ENCODE measurements at regions not wholly inside any gene's neighbourhood (a gene's known extent, or its start where the extent isn't known, plus 50 kb on each side); places are given as distances from the start of the nearest gene placed in this dataset.

DNA sequence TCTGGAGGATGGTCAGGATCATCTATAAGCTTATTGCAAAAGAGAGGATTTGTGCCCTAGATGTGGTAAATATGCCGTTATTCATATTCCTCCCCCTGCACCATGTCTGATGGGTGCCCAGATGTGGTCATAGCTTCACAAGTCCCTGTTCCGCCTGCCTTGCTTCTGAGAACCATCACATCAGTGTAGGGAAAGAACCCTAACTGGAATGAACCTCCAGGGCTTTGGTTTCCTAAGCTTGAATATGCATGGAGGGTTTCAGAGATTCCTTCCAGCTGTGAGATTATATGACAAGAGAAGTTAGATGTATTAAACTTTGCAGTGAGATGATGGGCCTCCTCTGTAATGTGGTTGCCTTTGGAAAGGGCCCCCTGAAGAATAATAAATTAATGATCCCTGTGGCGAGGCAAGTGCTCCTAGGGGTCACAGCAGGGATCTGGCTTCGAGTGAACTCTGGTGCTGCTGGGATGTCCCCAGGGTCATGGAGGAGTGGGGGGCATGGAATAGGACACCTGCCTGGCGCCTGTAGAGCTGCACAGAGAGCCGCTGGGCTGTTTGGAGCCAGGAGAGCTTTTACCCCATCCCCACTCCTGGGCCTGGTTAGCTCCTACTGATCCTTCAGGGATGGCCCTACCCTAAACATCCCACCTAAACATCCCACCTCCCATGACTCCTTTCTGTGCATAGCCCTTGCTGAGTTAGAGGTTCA, 56.0 kb upstream of the IRS2 start:
- DNase-seq: no peak
- no peaks in the 10 kb centered on the region for H3K36me3 Mint-ChIP-seq (ENCODE audit: insufficient read depth, unreplicated experiment)
- no peaks in the 10 kb centered on the region for H3K9me3 Mint-ChIP-seq (ENCODE audit: low read depth, unreplicated experiment)
- H3K4me1 Mint-ChIP-seq (ENCODE audit: low read depth, unreplicated experiment): peaks cover 18% of the 10 kb centered on the region
- H3K4me3 Mint-ChIP-seq (ENCODE audit: low read depth, unreplicated experiment): no peak overlapping the region
- no TSS peak for BruUV-seq (replicated peaks)
- no peak overlapping the region for H3K27ac Mint-ChIP-seq (ENCODE audit: unreplicated experiment)
- intact Hi-C loops (cut with micrococcal nuclease; ENCODE audit: unreplicated experiment): no loop called here
- no peaks in the 10 kb centered on the region for H3K27me3 Mint-ChIP-seq (ENCODE audit: unreplicated experiment)
- TF ChIP-seq, protein P1, sequence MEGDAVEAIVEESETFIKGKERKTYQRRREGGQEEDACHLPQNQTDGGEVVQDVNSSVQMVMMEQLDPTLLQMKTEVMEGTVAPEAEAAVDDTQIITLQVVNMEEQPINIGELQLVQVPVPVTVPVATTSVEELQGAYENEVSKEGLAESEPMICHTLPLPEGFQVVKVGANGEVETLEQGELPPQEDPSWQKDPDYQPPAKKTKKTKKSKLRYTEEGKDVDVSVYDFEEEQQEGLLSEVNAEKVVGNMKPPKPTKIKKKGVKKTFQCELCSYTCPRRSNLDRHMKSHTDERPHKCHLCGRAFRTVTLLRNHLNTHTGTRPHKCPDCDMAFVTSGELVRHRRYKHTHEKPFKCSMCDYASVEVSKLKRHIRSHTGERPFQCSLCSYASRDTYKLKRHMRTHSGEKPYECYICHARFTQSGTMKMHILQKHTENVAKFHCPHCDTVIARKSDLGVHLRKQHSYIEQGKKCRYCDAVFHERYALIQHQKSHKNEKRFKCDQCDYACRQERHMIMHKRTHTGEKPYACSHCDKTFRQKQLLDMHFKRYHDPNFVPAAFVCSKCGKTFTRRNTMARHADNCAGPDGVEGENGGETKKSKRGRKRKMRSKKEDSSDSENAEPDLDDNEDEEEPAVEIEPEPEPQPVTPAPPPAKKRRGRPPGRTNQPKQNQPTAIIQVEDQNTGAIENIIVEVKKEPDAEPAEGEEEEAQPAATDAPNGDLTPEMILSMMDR (IDR thresholded peaks at IDR 0.05; ENCODE audit: unreplicated experiment): no peak
- CTCF ChIA-PET: no interaction called here

DNA sequence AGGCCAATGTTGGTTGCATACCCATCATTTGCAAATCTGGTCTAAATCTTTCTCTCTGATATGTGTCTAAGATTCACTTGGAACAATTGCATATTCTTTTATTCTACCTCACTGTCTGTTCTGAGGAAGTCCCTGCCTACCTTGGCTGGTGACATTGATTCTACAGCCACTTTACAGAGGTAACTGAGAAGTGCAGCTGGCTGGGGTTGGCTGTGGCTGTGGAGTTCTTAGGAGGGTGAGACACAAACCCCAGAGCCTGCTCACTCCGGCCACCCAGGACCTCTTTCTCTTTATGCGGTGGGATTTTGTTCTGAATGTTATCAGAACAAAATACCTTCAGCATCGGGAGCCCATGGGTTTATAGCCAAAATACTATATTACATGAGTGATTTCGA, 54.5 kb upstream of the IRS2 start:
- BruUV-seq (replicated peaks): no TSS peak
- Mint-ChIP-seq H3K4me3 (ENCODE audit: low read depth, unreplicated experiment) (no peak overlapping the region), H3K27ac (ENCODE audit: unreplicated experiment) (no peak overlapping the region)

DNA sequence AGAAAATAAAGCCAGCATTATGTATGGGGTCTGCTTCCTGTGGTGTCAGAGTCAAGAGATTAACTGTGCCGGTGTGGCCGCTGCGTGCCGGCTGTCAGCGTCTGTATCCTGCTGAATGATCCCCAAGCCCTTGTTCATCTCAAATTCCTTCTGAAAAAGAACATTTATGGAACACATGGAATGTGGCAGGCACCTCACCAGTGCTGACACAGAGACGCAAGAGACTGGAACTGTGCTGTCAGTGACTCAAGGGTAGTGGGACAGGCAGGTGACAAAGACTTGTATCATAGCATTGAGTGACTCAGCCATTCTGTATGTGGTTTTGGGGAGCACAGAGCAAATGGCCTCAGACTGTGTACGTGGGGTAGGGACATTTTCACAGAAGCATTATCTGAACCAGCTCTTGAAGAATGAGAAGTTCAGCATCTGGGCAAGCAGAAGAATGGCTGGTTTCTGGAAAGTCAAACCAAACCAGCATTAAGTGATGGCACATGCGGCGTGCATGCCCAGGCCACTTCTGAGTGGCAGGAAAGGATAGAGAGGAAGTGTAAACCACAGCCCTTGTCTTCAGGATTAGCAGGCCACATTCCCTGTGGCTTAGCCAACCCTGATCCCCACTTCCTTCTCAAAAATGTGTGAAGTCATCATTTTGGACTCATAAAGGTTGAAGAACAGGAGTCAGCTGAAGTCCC, 54.0 kb upstream of the IRS2 start:
- DNase-seq: no peak
- CTCF ChIA-PET: no interaction called here
- no peaks in the 10 kb centered on the region for H3K9me3 Mint-ChIP-seq (ENCODE audit: low read depth, unreplicated experiment)
- peaks cover 18% of the 10 kb centered on the region for H3K4me1 Mint-ChIP-seq (ENCODE audit: low read depth, unreplicated experiment)
- no peaks in the 10 kb centered on the region for H3K27me3 Mint-ChIP-seq (ENCODE audit: unreplicated experiment)
- TF ChIP-seq, protein P1 (IDR thresholded peaks at IDR 0.05; ENCODE audit: unreplicated experiment): no peak
- no peak overlapping the region for H3K4me3 Mint-ChIP-seq (ENCODE audit: low read depth, unreplicated experiment)
- no peaks in the 10 kb centered on the region for H3K36me3 Mint-ChIP-seq (ENCODE audit: insufficient read depth, unreplicated experiment)
- no TSS peak for BruUV-seq (replicated peaks)
- H3K27ac Mint-ChIP-seq (ENCODE audit: unreplicated experiment): peak overlapping the region; percentile 52
- intact Hi-C loops (cut with micrococcal nuclease; ENCODE audit: unreplicated experiment): no loop called here

More for the DNA sequence above, 54.5 kb upstream of the IRS2 start:
- CTCF ChIA-PET: no interaction called here
- no peaks in the 10 kb centered on the region for H3K9me3 Mint-ChIP-seq (ENCODE audit: low read depth, unreplicated experiment)
- intact Hi-C loops (cut with micrococcal nuclease; ENCODE audit: unreplicated experiment): no loop called here
- H3K4me1 Mint-ChIP-seq (ENCODE audit: low read depth, unreplicated experiment): peaks cover 18% of the 10 kb centered on the region
- TF ChIP-seq, protein P1 (IDR thresholded peaks at IDR 0.05; ENCODE audit: unreplicated experiment): no peak
- no peaks in the 10 kb centered on the region for H3K36me3 Mint-ChIP-seq (ENCODE audit: insufficient read depth, unreplicated experiment)
- H3K27me3 Mint-ChIP-seq (ENCODE audit: unreplicated experiment): no peaks in the 10 kb centered on the region
- no peak for DNase-seq

DNA sequence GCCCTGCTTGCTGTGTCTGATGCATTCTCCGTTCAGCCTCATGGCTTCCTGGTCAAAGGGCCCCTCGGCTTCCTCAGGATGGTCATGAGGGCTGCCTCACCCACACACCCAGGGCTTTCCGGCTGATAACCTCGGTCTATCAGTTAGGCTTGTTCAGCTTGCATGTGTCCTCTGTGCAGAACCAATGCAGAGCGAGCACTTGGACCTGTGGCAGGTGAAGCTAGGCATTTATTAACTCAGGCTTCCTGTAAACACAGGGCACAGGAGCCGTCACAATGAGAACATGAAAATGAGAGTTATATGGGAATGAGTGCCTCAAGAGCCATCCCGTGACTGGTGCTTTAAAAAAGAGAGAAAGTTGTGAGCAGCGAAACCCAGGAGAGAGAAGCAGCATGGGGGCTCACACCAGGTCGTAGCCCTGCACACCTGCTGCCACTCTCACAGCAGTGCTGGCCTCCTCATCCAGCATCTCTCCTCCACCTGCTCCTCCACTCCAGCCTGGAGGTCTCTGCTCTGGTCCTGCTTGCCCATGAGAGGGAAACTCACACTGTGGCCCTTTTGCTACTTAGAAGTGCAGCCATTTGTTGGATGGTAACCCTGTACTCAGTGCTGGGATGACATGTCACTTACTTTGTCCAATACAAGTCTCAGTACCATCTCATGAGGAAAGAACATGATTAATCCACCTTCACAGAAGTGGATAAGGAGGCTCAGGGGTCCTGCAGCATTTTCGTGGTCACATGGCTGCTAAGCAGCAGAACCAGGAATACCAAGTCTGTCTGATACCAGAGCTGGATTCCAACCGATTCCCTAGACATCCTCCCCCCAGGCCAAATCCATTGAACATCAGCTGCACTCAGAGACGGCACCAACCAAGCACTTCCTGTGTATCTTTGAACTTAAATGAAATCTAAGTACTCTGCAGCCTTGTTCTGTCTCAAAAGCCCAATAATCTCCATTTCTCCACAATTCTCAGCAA, 50.5 kb upstream of the IRS2 start:
- H3K27ac Mint-ChIP-seq (ENCODE audit: unreplicated experiment): peak overlapping the region; percentile 14
- no TSS peak for BruUV-seq (replicated peaks)
- H3K4me3 Mint-ChIP-seq (ENCODE audit: low read depth, unreplicated experiment): peak overlapping the region; percentile 28
- H3K4me1 Mint-ChIP-seq (ENCODE audit: low read depth, unreplicated experiment): peaks cover 10% of the 10 kb centered on the region
- DNase-seq: peak; percentile 12
- intact Hi-C loops (cut with micrococcal nuclease; ENCODE audit: unreplicated experiment): no loop called here
- TF ChIP-seq, protein P1 (IDR thresholded peaks at IDR 0.05; ENCODE audit: unreplicated experiment): no peak
- CTCF ChIA-PET: no interaction called here
- no peaks in the 10 kb centered on the region for H3K27me3 Mint-ChIP-seq (ENCODE audit: unreplicated experiment)
- H3K36me3 Mint-ChIP-seq (ENCODE audit: insufficient read depth, unreplicated experiment): no peaks in the 10 kb centered on the region
- H3K9me3 Mint-ChIP-seq (ENCODE audit: low read depth, unreplicated experiment): no peaks in the 10 kb centered on the region

Measured in Calu3 (cell line).